G401.6 (cell line): ENCODE measurements at regions not wholly inside any gene's neighbourhood (a gene's known extent, or its start where the extent isn't known, plus 50 kb on each side); places are given as distances from the start of the nearest gene placed in this dataset.
"Not testable (repeated sequence)": the region's sequence is repeated elsewhere in the genome, so short reads cannot be mapped to it uniquely, and the experiment has no call there.

Experiments used
- FAIRE-seq: peaks from 2 replicates; lab custom pipeline; 2012; peaks lifted over from hg19 to GRCh38; lab: Jason Lieb, UNC

DNA sequence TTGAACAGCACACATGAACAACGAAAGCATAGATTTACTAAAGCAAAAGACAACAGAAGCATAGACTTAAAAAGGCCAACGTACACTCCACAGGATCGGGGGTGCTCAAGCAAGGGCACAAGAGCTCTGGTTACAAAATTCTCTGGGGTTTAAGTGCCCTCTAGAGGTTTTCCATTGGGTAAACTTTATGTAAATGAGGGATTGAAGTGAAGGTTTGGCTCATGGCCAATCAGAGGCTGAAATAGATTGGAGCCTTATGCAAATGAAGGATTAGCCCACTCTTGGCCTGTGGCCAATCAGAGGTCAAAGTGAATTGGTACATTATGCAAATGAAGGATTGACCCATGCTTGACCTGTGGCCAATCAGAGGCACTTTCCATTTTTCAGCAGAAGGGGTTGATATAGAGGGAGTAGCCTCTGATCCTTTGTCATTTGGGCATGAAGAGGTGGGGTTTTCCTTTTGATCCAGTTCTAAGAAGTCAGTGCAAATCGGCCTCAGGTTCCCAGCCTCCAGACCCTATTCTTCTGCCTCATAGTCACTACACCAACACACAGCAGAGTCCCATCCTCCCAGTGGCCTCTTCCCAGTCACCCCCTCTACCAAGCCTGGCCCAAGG, 244.9 kb downstream of the THBS2 start:
- FAIRE-seq: no peak

DNA sequence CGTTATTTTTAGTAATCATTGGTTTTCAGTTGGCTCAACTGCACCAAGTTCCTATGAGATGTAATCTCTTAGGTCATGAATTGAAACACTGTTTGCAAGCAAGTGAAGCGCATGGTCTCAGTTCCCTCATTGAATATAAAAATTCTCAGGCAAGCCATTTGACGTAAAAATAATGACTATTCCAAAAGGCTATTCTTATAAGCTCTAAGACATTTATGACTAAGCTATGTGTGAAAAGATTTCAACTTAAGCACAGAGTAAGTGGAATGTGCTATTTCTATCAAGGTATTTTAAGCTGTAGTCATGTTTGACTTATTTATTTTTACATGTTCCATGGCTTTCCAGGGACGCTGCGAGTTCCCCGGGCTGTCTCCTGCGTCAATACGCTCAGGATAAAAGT, 248.5 kb downstream of the THBS2 start:
- no peak for FAIRE-seq

DNA sequence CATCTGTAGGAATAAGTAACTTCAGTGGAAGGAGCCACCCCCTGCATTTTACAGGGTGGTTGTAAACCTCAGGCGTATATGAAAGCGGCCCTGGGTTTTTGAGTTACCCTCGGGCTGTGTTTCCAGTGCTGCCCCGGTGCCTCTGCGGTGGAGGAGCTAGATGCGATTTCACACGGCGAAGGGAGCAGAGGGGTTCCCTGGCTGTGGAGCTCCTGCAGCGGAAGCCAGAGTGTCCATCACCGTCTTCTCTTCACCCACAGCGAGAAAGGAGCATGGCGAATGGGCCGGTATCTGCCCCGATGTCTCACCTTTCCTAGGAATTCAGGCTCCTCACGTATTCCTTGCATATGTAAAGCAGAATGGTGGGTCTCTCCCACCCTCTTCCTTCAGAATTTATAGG, 253.6 kb downstream of the THBS2 start:
- no peak for FAIRE-seq

- FAIRE-seq: no peak
These were observed 254.3 kb downstream of the THBS2 start for GRCh38 chr6:168999392-168999791.

DNA sequence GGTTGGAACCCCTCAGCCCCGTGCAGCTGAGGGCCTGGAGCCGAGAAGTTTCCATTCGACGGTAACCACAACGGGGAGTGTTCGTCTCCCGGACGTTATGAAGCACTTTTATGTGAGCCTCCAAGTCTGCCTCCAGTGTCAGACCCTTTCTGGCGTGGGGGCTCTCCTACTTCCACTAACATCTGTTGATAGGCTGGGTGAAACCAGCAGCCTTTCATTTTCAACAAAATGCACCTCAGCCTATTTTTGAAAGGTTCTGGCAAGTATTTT, 257.4 kb downstream of the THBS2 start:
- no peak for FAIRE-seq

DNA sequence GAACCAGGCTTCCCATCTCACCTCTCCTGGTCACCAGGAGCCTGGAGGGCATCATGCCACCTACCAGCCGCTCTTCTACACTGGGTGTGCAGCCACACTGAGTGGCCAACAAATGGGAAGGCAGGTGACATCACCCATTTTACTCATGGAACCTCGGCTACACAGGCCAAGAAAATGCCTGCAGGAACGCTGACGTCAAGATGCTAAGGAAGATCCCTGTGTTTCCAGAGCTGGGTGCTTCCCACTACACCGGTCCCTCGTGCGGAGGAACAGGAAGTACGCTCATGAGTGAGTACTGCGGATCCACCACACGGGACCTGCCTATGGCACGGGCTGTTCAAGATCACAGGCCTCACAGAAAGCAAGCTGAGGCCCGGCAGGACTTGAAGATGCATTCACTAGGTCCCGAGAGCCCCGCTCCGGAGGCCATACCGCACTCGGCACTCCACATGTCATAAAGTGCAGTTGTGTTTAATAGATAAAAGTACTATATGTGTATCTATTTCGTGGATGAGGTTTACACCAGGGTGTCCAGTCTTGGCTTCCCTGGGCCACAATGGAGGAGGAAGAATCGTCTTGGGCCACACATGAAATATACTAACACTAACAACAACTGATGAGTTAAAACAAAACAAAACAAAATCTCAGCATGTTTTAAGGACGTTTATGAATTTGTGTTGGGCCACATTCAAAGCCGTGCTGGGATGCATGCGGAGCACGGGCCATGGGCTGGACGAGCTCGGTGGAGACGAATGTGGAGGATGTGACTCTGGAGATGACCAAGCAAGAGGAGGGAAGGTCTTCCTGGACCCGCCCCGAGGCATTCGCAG, 257.9 kb downstream of the THBS2 start:
- FAIRE-seq: no peak

- FAIRE-seq: no peak
These were observed 258.7 kb downstream of the THBS2 start for GRCh38 chr6:168994956-168995355.

- FAIRE-seq: no peak
These were observed 261.1 kb downstream of the THBS2 start for GRCh38 chr6:168992446-168993144.

GRCh38 chr6:168991695-168992094, 262.0 kb downstream of the THBS2 start:
- not testable (repeated sequence) for FAIRE-seq

DNA sequence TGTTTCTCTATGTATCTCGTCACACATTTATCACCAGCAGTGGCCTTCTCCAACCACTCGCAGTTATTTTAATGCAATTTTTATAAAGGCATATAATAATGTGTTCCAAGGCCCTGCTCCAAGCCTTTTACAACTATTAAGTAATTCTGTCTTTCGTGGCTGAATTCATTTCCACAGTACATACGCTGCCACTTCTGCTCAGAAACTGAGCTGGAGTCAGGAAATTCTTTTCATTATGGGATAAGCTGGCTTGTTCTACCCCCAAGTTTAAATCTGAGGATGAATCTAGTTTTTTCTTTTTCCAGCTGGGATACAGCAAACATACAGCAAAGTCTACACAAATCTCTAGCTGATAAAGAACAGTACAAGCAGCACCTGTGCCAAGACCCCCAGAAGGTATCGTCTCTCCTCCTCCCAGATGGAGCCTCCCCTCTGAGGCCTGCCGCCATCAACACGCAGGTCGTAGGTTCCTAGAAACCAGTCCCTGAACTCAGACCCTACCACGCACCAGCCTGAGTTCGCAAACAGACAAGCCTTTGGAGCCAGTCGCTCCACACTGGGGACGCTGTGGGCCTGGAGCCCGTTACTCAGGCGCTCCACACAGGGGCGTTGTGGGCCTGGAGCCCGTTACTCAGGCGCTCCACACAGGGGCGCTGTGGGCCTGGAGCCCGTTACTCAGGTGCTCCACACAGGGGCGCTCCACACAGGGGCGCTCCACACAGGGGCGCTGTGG, 263.5 kb downstream of the THBS2 start:
- no peak for FAIRE-seq

DNA sequence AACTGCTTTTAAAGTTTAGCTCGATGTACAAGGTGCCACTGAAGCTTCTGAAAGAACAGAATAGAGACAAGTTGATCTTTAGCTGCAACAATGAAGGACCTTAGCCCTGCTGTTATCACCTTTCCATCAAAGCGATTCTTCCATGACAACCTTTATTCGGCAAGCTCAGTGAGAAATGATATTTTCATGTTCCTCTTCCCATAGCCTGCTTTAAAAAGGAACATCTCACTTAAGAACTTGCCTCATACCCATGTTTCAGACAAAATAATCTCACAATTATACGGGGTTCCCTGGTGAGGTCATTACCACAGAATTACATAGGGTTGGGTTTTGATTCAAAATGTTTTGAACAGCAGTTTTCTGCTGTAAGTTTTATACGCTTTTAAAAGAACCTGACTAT, 264.2 kb downstream of the THBS2 start:
- no peak for FAIRE-seq

DNA sequence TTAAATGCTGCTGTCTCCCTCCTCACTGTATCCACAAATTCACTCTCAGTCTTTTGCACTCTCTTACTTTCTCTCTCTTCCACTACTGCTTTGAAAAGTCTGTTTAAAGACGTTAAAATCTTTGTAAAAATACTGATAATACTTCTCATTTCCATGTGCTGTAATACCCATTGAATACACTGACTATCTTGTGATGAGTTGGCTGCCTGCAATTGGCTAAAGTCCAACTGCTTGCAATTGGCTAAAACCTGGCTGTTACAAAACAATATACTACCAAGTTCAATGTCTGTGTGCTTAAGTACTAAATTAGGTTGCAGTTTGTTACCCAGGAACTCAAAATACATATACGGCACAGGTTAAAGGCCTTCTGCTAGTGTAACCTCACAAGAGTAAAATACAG, 264.8 kb downstream of the THBS2 start:
- no peak for FAIRE-seq

- FAIRE-seq: no peak
These were observed 265.4 kb downstream of the THBS2 start for GRCh38 chr6:168988280-168988679.

DNA sequence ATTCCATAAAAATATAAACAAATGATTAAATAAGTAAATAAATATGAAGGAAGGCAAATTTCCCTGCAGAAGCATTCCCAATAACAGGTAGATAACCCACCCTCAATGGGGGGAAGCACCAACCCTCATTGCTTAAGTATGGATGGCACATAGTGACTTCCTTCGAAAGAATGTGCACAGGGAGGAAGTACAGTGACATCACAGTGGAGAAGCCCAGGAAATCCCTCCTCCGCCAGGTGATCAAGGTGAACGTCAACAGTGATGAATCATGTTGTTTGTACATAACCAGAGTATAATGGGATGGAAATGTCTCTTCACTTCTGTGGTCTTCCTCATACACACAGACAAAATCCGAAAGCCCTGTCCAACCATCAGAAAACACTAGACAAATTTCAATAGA, 267.9 kb downstream of the THBS2 start:
- no peak for FAIRE-seq

DNA sequence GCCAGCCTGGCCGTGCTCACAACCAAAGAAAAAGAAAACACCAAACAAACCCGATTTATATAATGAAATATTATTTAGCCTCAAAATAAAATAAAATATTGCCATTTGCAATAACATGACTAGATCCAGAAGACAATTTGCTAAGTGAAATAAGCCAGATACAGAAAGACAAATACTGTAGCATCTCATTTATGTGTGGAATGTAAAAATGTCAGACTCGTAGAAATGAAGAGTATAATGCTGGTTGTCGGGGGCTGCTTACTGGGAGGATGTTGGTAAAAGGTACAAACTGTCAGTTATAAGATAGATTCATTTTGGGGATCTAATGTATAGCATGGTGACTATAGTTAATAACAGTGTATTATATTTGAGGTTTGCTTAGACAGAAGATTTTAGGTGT, 269.7 kb downstream of the THBS2 start:
- FAIRE-seq: no peak

DNA sequence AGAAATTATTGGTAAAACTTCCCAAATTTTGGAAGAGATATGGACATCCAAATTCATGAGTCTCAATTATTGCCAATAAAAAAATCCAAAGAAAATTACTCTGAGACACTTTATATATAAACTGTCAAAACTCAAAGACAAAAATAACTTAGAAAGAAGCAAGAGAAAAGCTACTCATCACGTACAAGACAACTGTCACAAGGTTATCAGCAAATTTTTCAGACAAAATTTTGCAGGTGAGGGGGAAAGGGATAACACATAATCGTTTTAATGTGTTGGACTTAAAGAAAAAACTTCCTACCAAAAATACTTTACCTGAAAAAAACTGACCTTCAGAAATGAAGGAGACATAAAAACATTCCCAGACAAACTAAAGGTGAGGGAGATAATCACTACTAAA, 272.5 kb downstream of the THBS2 start:
- FAIRE-seq: no peak

DNA sequence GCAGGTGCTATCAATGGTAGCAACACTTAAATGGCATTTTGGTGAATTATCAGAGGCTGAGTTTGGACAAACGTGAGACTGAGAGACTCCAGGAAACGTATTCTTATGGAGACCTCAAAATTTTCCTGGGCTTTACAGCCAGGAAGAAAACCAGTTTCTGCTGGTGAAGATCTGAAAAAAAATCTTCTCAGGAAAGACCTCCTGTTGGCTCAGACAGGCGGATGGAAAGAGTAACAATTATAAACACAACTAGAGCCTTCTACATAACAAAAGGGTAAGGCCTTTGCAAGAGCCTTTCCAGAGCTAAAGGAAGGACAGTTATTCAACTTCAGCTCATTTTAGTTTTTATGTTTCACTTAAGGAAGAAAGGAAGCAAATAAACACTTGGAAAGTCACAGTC, 274.4 kb downstream of the THBS2 start:
- no peak for FAIRE-seq

- no peak for FAIRE-seq
These were observed 281.5 kb downstream of the THBS2 start for GRCh38 chr6:168972128-168972527.

- FAIRE-seq: no peak
These were observed 282.1 kb downstream of the THBS2 start for GRCh38 chr6:168971549-168971948.

GRCh38 chr6:168968801-168969200, 284.8 kb downstream of the THBS2 start:
- no peak for FAIRE-seq

- FAIRE-seq: no peak
These were observed 285.4 kb downstream of the THBS2 start for GRCh38 chr6:168968228-168968627.

- FAIRE-seq: no peak
These were observed 286.2 kb downstream of the THBS2 start for GRCh38 chr6:168967281-168967925.
